Medulla oblongata (tissue), 1 donor: ENCODE measurements at regions not wholly inside any gene's neighbourhood (a gene's known extent, or its start where the extent isn't known, plus 50 kb on each side); places are given as distances from the start of the nearest gene placed in this dataset.
A peak's percentile ranks its signal among the peaks of the same experiment; 100 is the strongest.
"Not testable (repeated sequence)": the region's sequence is repeated elsewhere in the genome, so short reads cannot be mapped to it uniquely, and the experiment has no call there.

ENCODE experiments used
- DNase-seq: peaks from one replicate; pipeline ENCODE4 v3.0.0-alpha.2; 2015; ENCODE audit errors: extremely low spot score

GRCh38 chr5:147081311-147081764 lies 153.5 kb upstream of the STK32A start:
- DNase-seq = peak; percentile 96

- DNase-seq = peak; percentile 93
Observed at GRCh38 chr5:147084702-147085101, 150.1 kb upstream of the STK32A start.

- DNase-seq = no peak
Observed at GRCh38 chr5:147085409-147085808, 149.4 kb upstream of the STK32A start.

GRCh38 chr5:147092044-147092443 lies 142.8 kb upstream of the STK32A start:
- peak; percentile 73 for DNase-seq

- no peak for DNase-seq
Observed at GRCh38 chr5:147093138-147093537, 141.7 kb upstream of the STK32A start.

GRCh38 chr5:147095740-147096139 lies 139.1 kb upstream of the STK32A start:
- DNase-seq = no peak

- DNase-seq = peak; percentile 70
Observed at GRCh38 chr5:147098233-147098790, 136.5 kb upstream of the STK32A start.

GRCh38 chr5:147101659-147102369 lies 133.0 kb upstream of the STK32A start:
- peak; percentile 71 for DNase-seq

GRCh38 chr5:147112899-147113298 lies 121.9 kb upstream of the STK32A start:
- no peak for DNase-seq

GRCh38 chr5:147113967-147114366 lies 120.9 kb upstream of the STK32A start:
- no peak for DNase-seq

GRCh38 chr5:147139759-147140158 lies 95.1 kb upstream of the STK32A start:
- not testable (repeated sequence) for DNase-seq

GRCh38 chr5:147140558-147140957 lies 94.3 kb upstream of the STK32A start:
- no peak for DNase-seq

GRCh38 chr5:147141580-147141979 lies 93.2 kb upstream of the STK32A start:
- DNase-seq = not testable (repeated sequence)

GRCh38 chr5:147143215-147143614 lies 91.6 kb upstream of the STK32A start:
- DNase-seq = no peak

- DNase-seq = no peak
Observed at GRCh38 chr5:147145328-147145727, 89.5 kb upstream of the STK32A start.

GRCh38 chr5:147148715-147149114 lies 86.1 kb upstream of the STK32A start:
- DNase-seq = no peak

GRCh38 chr5:147152086-147152485 lies 82.7 kb upstream of the STK32A start:
- no peak for DNase-seq

- no peak for DNase-seq
Observed at GRCh38 chr5:147154809-147155208, 80.0 kb upstream of the STK32A start.

- no peak for DNase-seq
Observed at GRCh38 chr5:147156012-147156411, 78.8 kb upstream of the STK32A start.

- DNase-seq = peak; percentile 14
Observed at GRCh38 chr5:147160902-147161700, 73.7 kb upstream of the STK32A start.

- no peak for DNase-seq
Observed at GRCh38 chr5:147162740-147163139, 72.1 kb upstream of the STK32A start.

- DNase-seq = no peak
Observed at GRCh38 chr5:147167529-147167928, 67.3 kb upstream of the STK32A start.
